Heart right ventricle (tissue), 16 donors: ENCODE measurements at regions not wholly inside any gene's neighbourhood (a gene's known extent, or its start where the extent isn't known, plus 50 kb on each side); places are given as distances from the start of the nearest gene placed in this dataset.

ENCODE experiments used
- ATAC-seq, 8 donors: fragments of 200-7000 bp; cut with Tn5 transposase; one replicate each; pipeline ENCODE4 v1.9.1; 2020; ENCODE audit warnings: mild to moderate bottlenecking in 8 of 8, moderate library complexity in 8 of 8, moderate number of reproducible peaks in 1 of 8
- DNase-seq, 2 donors: peaks; one replicate each; pipeline ENCODE4 v3.0.0-alpha.2; 2020
- H3K27ac ChIP-seq, 10 donors: fragments of 200-600 bp; sonication (generic) in 2 of 10; one replicate each; pipeline versions ENCODE4 v1.5.0 to v1.8.0; 2020 to 2022; ENCODE audit warnings: mild to moderate bottlenecking in 3 of 10
- H3K27me3 ChIP-seq, 7 donors: fragments of 200-600 bp; one replicate each; pipeline ENCODE4 v1.8.0; 2021 to 2022; ENCODE audit warnings: mild to moderate bottlenecking in 2 of 7
- H3K36me3 ChIP-seq, 9 donors: fragments of 200-600 bp; sonication (generic) in 1 of 9; one replicate each; pipeline versions ENCODE4 v1.5.0 to v1.8.0; 2020 to 2022; ENCODE audit warnings: mild to moderate bottlenecking in 2 of 9
- H3K4me1 ChIP-seq, 9 donors: fragments of 200-600 bp; sonication (generic) in 1 of 9; one replicate each; pipeline versions ENCODE4 v1.5.0 to v1.8.0; 2020 to 2022; ENCODE audit warnings: mild to moderate bottlenecking in 4 of 9
- H3K4me3 ChIP-seq, 10 donors: fragments of 200-600 bp; sonication (generic) in 2 of 10; one replicate each; pipeline versions ENCODE4 v1.5.0 to v1.8.0; 2020 to 2022; ENCODE audit warnings: mild to moderate bottlenecking in 7 of 10, moderate library complexity in 2 of 10
- H3K9me3 ChIP-seq, 11 donors: fragments of 200-600 bp in 10 of 11; sonication (generic) in 2 of 11; one replicate each; pipeline versions ENCODE4 v1.5.0 to v1.8.0; 2013 to 2022; ENCODE audit warnings: mild to moderate bottlenecking in 2 of 11, control low read depth in 1 of 11, moderate library complexity in 1 of 11
- CTCF ChIP-seq, 9 donors: fragments of 200-600 bp; sonication (generic) in 2 of 9; IDR thresholded peaks; one replicate each; pipeline versions ENCODE4 v1.5.0 to v1.8.0; 2021 to 2022; ENCODE audit warnings: antibody characterized with exemption in 9 of 9, mild to moderate bottlenecking in 5 of 9, moderate library complexity in 1 of 9
- WGBS, 2 donors: extraction: QIAGEN DNeasy Blood & Tissue Kit; methylation state at CpG; one replicate each; pipeline ENCODE4 v1.1.7; 2013; ENCODE audit warnings: inconsistent platforms in 1 of 2; 5-methylcytosine and 5-hydroxymethylcytosine counted together
- intact Hi-C, 10 donors: fragments of 100-400 bp; cut with DNase I; formaldehyde crosslinking; loops; one replicate each; pipeline versions ENCODE4 v1.11.1 to v1.14.2; 2022
- donor health status: Arrhythmogenic right ventricular cardiomyopathy.
- donor health status: ischemic (EF 13 %, LVEDD 7.1; RV severe dilation, severe dysfunction).
- donor health status: healthy with polysubstance abuse.
- donor health status: DM: no; HTN: yes; CAD: no.
- donor health status: DM: no; HTN: no; CAD: no.
- donor health status: ischemic (EF 25% LVEDD 6.9; RV normal size, moderate dysfunction).
- donor health status: ischemic (EF 25% LVEDD 5.7; RV mildly dilated, moderate dysfunction).
- donor health status: healthy.
- donor health status: DM: yes; HTN: yes; CAD: no.
- donor health status: Ischemic cardiomyopathy.
- donor health status: ischemic (EF 35%, LVEDD 5.7; RV mildly dilated, moderate dysfunction).
- donor health status: nonischemic (EF 11% LVEDD 7.7; RV severe dilation, severe dysfunction).
- donor health status: DM: yes; HTN: yes; CAD: no.
- donor health status: PGD.
- donor health status: ischemic (EF 29% LVEDD 5.4; RV normal size, mild dysfunction).
- donor health status: nonischemic (EF 23%, LVEDD 6.1; RV moderate dilation, normal function).

GRCh38 chr15:66953523-66954229 lies 111.7 kb upstream of the SMAD3 start:
- DNase-seq (no peak), ATAC-seq (no peak)
- H3K9me3 ChIP-seq, result peaks cover 0 to 7% (median 0%) of the 10 kb centered on the region in 11 donors
- WGBS, 2 donors, result 90 to 94% methylated on average over 11 of the region's 11 CpGs
- no peak overlapping the region for H3K4me3 ChIP-seq
- H3K27me3 ChIP-seq, result no peaks in the 10 kb centered on the region
- intact Hi-C loops, result loop anchor here in 2 of 10 donors (10.0 kb wide), 2 partner anchors 101 to 441 kb away; no protein-coding TSS in a partner anchor
- H3K27ac ChIP-seq, result no peak overlapping the region
- H3K4me1 ChIP-seq, result peaks cover 0 to 19% (median 0%) of the 10 kb centered on the region in 9 donors
- TF ChIP-seq CTCF (IDR thresholded peaks at IDR 0.05), result no peak
- no peaks in the 10 kb centered on the region for H3K36me3 ChIP-seq

GRCh38 chr15:66954601-66955000 lies 110.8 kb upstream of the SMAD3 start:
- ATAC-seq, result no peak
- Histone ChIP-seq H3K27me3 (no peaks in the 10 kb centered on the region), H3K9me3 (peaks cover 0 to 7% (median 0%) of the 10 kb centered on the region in 11 donors), H3K4me3 (no peak overlapping the region), H3K27ac (no peak overlapping the region), H3K36me3 (no peaks in the 10 kb centered on the region), H3K4me1 (peaks cover 0 to 19% (median 0%) of the 10 kb centered on the region in 9 donors)
- no peak for DNase-seq
- intact Hi-C loops, result loop anchor here in 2 of 10 donors (10.0 kb wide), 2 partner anchors 100 to 440 kb away; no protein-coding TSS in a partner anchor
- WGBS, 2 donors, result 92% methylated on average over 6 of the region's 6 CpGs
- TF ChIP-seq CTCF (IDR thresholded peaks at IDR 0.05), result no peak

GRCh38 chr15:66955001-66955516 lies 110.3 kb upstream of the SMAD3 start:
- intact Hi-C loops, result loop anchor here in 2 of 10 donors (10.0 kb wide), 2 partner anchors 100 to 440 kb away; no protein-coding TSS in a partner anchor
- ATAC-seq, result no peak

More at GRCh38 chr15:66955001-66955516, 110.3 kb upstream of the SMAD3 start:
- Histone ChIP-seq H3K27ac (no peak overlapping the region), H3K36me3 (no peaks in the 10 kb centered on the region), H3K4me3 (no peak overlapping the region), H3K9me3 (peaks cover 0 to 2% (median 0%) of the 10 kb centered on the region in 11 donors), H3K4me1 (peaks cover 0 to 19% (median 0%) of the 10 kb centered on the region in 9 donors), H3K27me3 (no peaks in the 10 kb centered on the region)
- WGBS, 2 donors, result 56 to 59% methylated on average over 4 of the region's 4 CpGs
- TF ChIP-seq CTCF (IDR thresholded peaks at IDR 0.05), result no peak
- DNase-seq, result no peak
